ENCODE measurements at regions not wholly inside any gene's neighbourhood (a gene's known extent, or its start where the extent isn't known, plus 50 kb on each side); places are given as distances from the start of the nearest gene placed in this dataset.
A peak's percentile ranks its signal among the peaks of the same experiment; 100 is the strongest.

- DNase-seq (ENCODE audit: low spot score): no peak
- Histone ChIP-seq H3K36me3 (replicated peaks in 1 of 2; ENCODE audit: control insufficient read depth in 1 of 2, insufficient read depth in 2 of 2, low read length in 2 of 2) (no peaks in the 10 kb centered on the region), H3K4me3 (replicated peaks in 1 of 3; ENCODE audit: insufficient read depth in 1 of 3, low read depth in 2 of 3, low read length in 3 of 3) (no peak overlapping the region), H3K27me3 (ENCODE audit: control insufficient read depth in 1 of 2, insufficient read depth in 2 of 2, low read length in 2 of 2) (peaks cover 14 to 49% of the 10 kb centered on the region in 2 experiments), H4K20me1 (ENCODE audit: insufficient read depth, low read length) (0 out of 2 replicates have a peak, but pooled peaks cover 4% of the 10 kb centered on the region), H3K79me2 (ENCODE audit: insufficient read depth, low read length) (no peaks in the 10 kb centered on the region), H3K4me2 (ENCODE audit: low read depth, low read length) (no peak overlapping the region), H2AFZ (ENCODE audit: low read length) (no peak overlapping the region), H3K4me1 (ENCODE audit: insufficient read depth, low read length) (peaks cover 38% of the 10 kb centered on the region), H3K9me3 (ENCODE audit: low read length) (no peaks in the 10 kb centered on the region), H3K9ac (ENCODE audit: insufficient read depth, low read depth, low read length) (no peak overlapping the region), H3K27ac (ENCODE audit: extremely low read length, insufficient read depth, low read length) (no peak overlapping the region)
- ChIA-PET POLR2A (no interaction called here), CTCF (ENCODE audit: low intra/inter-chr PET ratio, low total read pairs) (no interaction called here)
- 35% methylated on average over 4 of the region's 4 CpGs for WGBS (ENCODE audit: low lambda C conversion rate)
- BruUV-seq (replicated peaks): no TSS peak
- no peak for FAIRE-seq
- ATAC-seq: peak; percentile 26; the same call in 2 of the 3 replicates
- intact Hi-C loops (cut with micrococcal nuclease; ENCODE audit: unreplicated experiment): no loop called here
- TF ChIP-seq ZNF263 (CRISPR knock-in tag; IDR thresholded peaks at IDR 0.05) (no peak), HNF4A (CRISPR knock-in tag; IDR thresholded peaks at IDR 0.05) (peak; percentile 28; the same call in 1 of the 2 replicates)
- in situ Hi-C loops (cut with HindIII; ENCODE audit: extremely low pct_ligation_motif_present, low pct_unique_long_range_greater_than_20kb): no loop called here
Observed at GRCh38 chr3:127095774-127096173, 97.2 kb upstream of the PRR23E start.

- Histone ChIP-seq H3K4me2 (ENCODE audit: low read depth, low read length) (no peak overlapping the region), H3K9me3 (ENCODE audit: low read length) (no peaks in the 10 kb centered on the region), H2AFZ (ENCODE audit: low read length) (no peak overlapping the region), H3K27me3 (ENCODE audit: control insufficient read depth in 1 of 2, insufficient read depth in 2 of 2, low read length in 2 of 2) (peaks cover 11 to 47% of the 10 kb centered on the region in 2 experiments; a peak in 4 of 5 replicates), H3K4me1 (ENCODE audit: insufficient read depth, low read length) (peaks cover 38% of the 10 kb centered on the region), H4K20me1 (ENCODE audit: insufficient read depth, low read length) (0 out of 2 replicates have a peak, but pooled peaks cover 2% of the 10 kb centered on the region), H3K79me2 (ENCODE audit: insufficient read depth, low read length) (no peaks in the 10 kb centered on the region), H3K4me3 (replicated peaks in 1 of 3; ENCODE audit: insufficient read depth in 1 of 3, low read depth in 2 of 3, low read length in 3 of 3) (no peak overlapping the region), H3K27ac (ENCODE audit: extremely low read length, insufficient read depth, low read length) (no peak overlapping the region), H3K36me3 (replicated peaks in 1 of 2; ENCODE audit: control insufficient read depth in 1 of 2, insufficient read depth in 2 of 2, low read length in 2 of 2) (no peaks in the 10 kb centered on the region), H3K9ac (ENCODE audit: insufficient read depth, low read depth, low read length) (no peak overlapping the region)
- WGBS (ENCODE audit: low lambda C conversion rate): 0% methylated on average over 4 of the region's 11 CpGs
- FAIRE-seq (no peak), DNase-seq (ENCODE audit: low spot score) (no peak), ATAC-seq (peak; percentile 42)
- POLR2A ChIA-PET: no interaction called here
- intact Hi-C loops (cut with micrococcal nuclease; ENCODE audit: unreplicated experiment) (no loop called here), in situ Hi-C loops (cut with HindIII; ENCODE audit: extremely low pct_ligation_motif_present, low pct_unique_long_range_greater_than_20kb) (no loop called here)
- CTCF ChIA-PET (ENCODE audit: low intra/inter-chr PET ratio, low total read pairs): no interaction called here
- BruUV-seq (replicated peaks): no TSS peak
- TF ChIP-seq SNAI1 (CRISPR knock-in tag; IDR thresholded peaks at IDR 0.05; ENCODE audit: borderline replicate concordance) (no peak), ZNF652 (CRISPR knock-in tag; IDR thresholded peaks at IDR 0.05; ENCODE audit: borderline replicate concordance, low read depth) (no peak), ARNT2 (CRISPR knock-in tag; IDR thresholded peaks at IDR 0.05; ENCODE audit: low read depth) (no peak), ZNF350 (CRISPR knock-in tag; IDR thresholded peaks at IDR 0.05; ENCODE audit: borderline replicate concordance, low read depth) (no peak), ZNF569 (CRISPR knock-in tag; IDR thresholded peaks at IDR 0.05; ENCODE audit: borderline replicate concordance) (no peak), ZNF790 (CRISPR knock-in tag; IDR thresholded peaks at IDR 0.05; ENCODE audit: borderline replicate concordance) (no peak), ZNF75D (CRISPR knock-in tag; IDR thresholded peaks at IDR 0.05; ENCODE audit: borderline replicate concordance) (no peak), ONECUT2 (CRISPR knock-in tag; IDR thresholded peaks at IDR 0.05) (no peak), NFE2L2 (IDR thresholded peaks at IDR 0.05; ENCODE audit: low read length) (no peak), ZNF740 (CRISPR knock-in tag; IDR thresholded peaks at IDR 0.05) (no peak)
Observed at GRCh38 chr3:127096256-127097071, 96.5 kb upstream of the PRR23E start.
